ENCODE measurements at regions not wholly inside any gene's neighbourhood (a gene's known extent, or its start where the extent isn't known, plus 50 kb on each side); places are given as distances from the start of the nearest gene placed in this dataset.

- DNase-seq (ENCODE audit: insufficient read length, low spot score, missing footprints), result no peak
- H3K79me2 ChIP-seq (ENCODE audit: insufficient read depth, low read length), result no peaks in the 10 kb centered on the region
- no peak overlapping the region for H3K4me3 ChIP-seq (ENCODE audit: insufficient read depth, low read length)
- no peak overlapping the region for H3K27ac ChIP-seq (ENCODE audit: low read depth, low read length)
- no peaks in the 10 kb centered on the region for H3K27me3 ChIP-seq (ENCODE audit: insufficient read depth, low read length)
- peaks cover 1% of the 10 kb centered on the region for H3K9me3 ChIP-seq (ENCODE audit: low read depth, low read length)
- no peak overlapping the region for H2AFZ ChIP-seq (ENCODE audit: low read length)
- no peaks in the 10 kb centered on the region for H4K20me1 ChIP-seq (ENCODE audit: insufficient read depth, low read length)
- TF ChIP-seq CTCF (IDR thresholded peaks at IDR 0.05; ENCODE audit: extremely low read depth, low read depth, low read length), result no peak
- no peaks in the 10 kb centered on the region for H3K4me1 ChIP-seq (ENCODE audit: insufficient read depth, low read length)
- H3K4me2 ChIP-seq (ENCODE audit: insufficient read depth, low read length), result no peak overlapping the region
- no peaks in the 10 kb centered on the region for H3K36me3 ChIP-seq (ENCODE audit: insufficient read depth, low read length)
Observed at GRCh38 chr13:88651531-88651930, 980.4 kb downstream of the SLITRK5 start.

GRCh38 chr13:88656751-88657150, 985.6 kb downstream of the SLITRK5 start:
- H3K27me3 ChIP-seq (ENCODE audit: insufficient read depth, low read length), result no peaks in the 10 kb centered on the region
- H3K9me3 ChIP-seq (ENCODE audit: low read depth, low read length), result peaks cover 4% of the 10 kb centered on the region
- H3K4me2 ChIP-seq (ENCODE audit: insufficient read depth, low read length), result no peak overlapping the region
- no peak overlapping the region for H3K4me3 ChIP-seq (ENCODE audit: insufficient read depth, low read length)
- H4K20me1 ChIP-seq (ENCODE audit: insufficient read depth, low read length), result no peaks in the 10 kb centered on the region
- H3K27ac ChIP-seq (ENCODE audit: low read depth, low read length), result no peak overlapping the region
- no peaks in the 10 kb centered on the region for H3K79me2 ChIP-seq (ENCODE audit: insufficient read depth, low read length)
- no peaks in the 10 kb centered on the region for H3K4me1 ChIP-seq (ENCODE audit: insufficient read depth, low read length)
- TF ChIP-seq CTCF (IDR thresholded peaks at IDR 0.05; ENCODE audit: extremely low read depth, low read depth, low read length), result no peak
- no peak overlapping the region for H2AFZ ChIP-seq (ENCODE audit: low read length)
- no peaks in the 10 kb centered on the region for H3K36me3 ChIP-seq (ENCODE audit: insufficient read depth, low read length)
- DNase-seq (ENCODE audit: insufficient read length, low spot score, missing footprints), result no peak

DNA sequence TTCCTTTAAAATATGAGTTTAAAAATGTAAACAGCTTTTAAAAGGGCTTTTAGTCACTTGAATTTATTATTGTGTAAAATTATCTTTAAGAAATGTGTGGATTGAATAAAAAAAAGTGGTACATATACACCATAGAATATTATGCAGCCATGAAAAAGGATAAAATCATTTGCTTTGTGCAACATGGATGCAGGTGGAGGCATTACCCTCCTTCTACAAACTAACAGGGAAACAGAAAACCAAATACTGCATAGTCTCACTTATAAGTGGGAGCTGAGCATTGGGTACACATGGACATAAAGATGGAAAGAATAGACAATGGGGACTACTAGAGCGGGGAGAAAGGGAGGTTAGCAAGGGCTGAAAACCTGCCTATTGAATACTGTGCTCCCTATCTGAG, 999.3 kb downstream of the SLITRK5 start:
- DNase-seq (ENCODE audit: insufficient read length, low spot score, missing footprints), result no peak
- no peaks in the 10 kb centered on the region for H3K36me3 ChIP-seq (ENCODE audit: insufficient read depth, low read length)
- peaks cover 2% of the 10 kb centered on the region for H3K9me3 ChIP-seq (ENCODE audit: low read depth, low read length)
- H3K79me2 ChIP-seq (ENCODE audit: insufficient read depth, low read length), result no peaks in the 10 kb centered on the region
- H3K27me3 ChIP-seq (ENCODE audit: insufficient read depth, low read length), result no peaks in the 10 kb centered on the region
- no peak overlapping the region for H2AFZ ChIP-seq (ENCODE audit: low read length)
- no peaks in the 10 kb centered on the region for H3K4me1 ChIP-seq (ENCODE audit: insufficient read depth, low read length)
- no peak overlapping the region for H3K4me2 ChIP-seq (ENCODE audit: insufficient read depth, low read length)
- H3K4me3 ChIP-seq (ENCODE audit: insufficient read depth, low read length), result no peak overlapping the region
- no peak for TF ChIP-seq CTCF (IDR thresholded peaks at IDR 0.05; ENCODE audit: extremely low read depth, low read depth, low read length)
- H4K20me1 ChIP-seq (ENCODE audit: insufficient read depth, low read length), result no peaks in the 10 kb centered on the region
- H3K27ac ChIP-seq (ENCODE audit: low read depth, low read length), result no peak overlapping the region

GRCh38 chr13:88674841-88675240, 1003.7 kb downstream of the SLITRK5 start:
- no peak overlapping the region for H2AFZ ChIP-seq (ENCODE audit: low read length)
- TF ChIP-seq CTCF (IDR thresholded peaks at IDR 0.05; ENCODE audit: extremely low read depth, low read depth, low read length), result no peak

More at GRCh38 chr13:88674841-88675240, 1003.7 kb downstream of the SLITRK5 start:
- H3K4me1 ChIP-seq (ENCODE audit: insufficient read depth, low read length), result no peaks in the 10 kb centered on the region
- no peak overlapping the region for H3K4me2 ChIP-seq (ENCODE audit: insufficient read depth, low read length)
- H3K27me3 ChIP-seq (ENCODE audit: insufficient read depth, low read length), result no peaks in the 10 kb centered on the region
- peaks cover 2% of the 10 kb centered on the region for H3K9me3 ChIP-seq (ENCODE audit: low read depth, low read length)
- no peak overlapping the region for H3K4me3 ChIP-seq (ENCODE audit: insufficient read depth, low read length)
- no peaks in the 10 kb centered on the region for H4K20me1 ChIP-seq (ENCODE audit: insufficient read depth, low read length)
- DNase-seq (ENCODE audit: insufficient read length, low spot score, missing footprints), result no peak
- H3K79me2 ChIP-seq (ENCODE audit: insufficient read depth, low read length), result no peaks in the 10 kb centered on the region
- no peaks in the 10 kb centered on the region for H3K36me3 ChIP-seq (ENCODE audit: insufficient read depth, low read length)
- no peak overlapping the region for H3K27ac ChIP-seq (ENCODE audit: low read depth, low read length)

Measured in osteoblast (primary cell).